SK-N-SH (cell line): ENCODE measurements at regions not wholly inside any gene's neighbourhood (a gene's known extent, or its start where the extent isn't known, plus 50 kb on each side); places are given as distances from the start of the nearest gene placed in this dataset.

Experiments
- CTCF ChIA-PET: fragments of 300-600, 350-600 bp; formaldehyde crosslinking; extraction: SDS; loops from one replicate; lab custom pipeline; 2021; lab: Yijun Ruan, JAX
- POLR2A ChIA-PET: fragments of 350-600 bp; sonication (Branson Sonifier 250); formaldehyde crosslinking; extraction: SDS; loops from one replicate; lab custom pipeline; 2020; ENCODE audit warnings: antibody characterized with exemption, inconsistent platforms; lab: Yijun Ruan, JAX
- DNase-seq: peaks from one replicate; pipeline ENCODE4 v3.0.0; 2012
- H2AFZ ChIP-seq: fragments of 200-600 bp; sonication (generic); 2 replicates; pipeline ENCODE4 v1.8.1; 2016; ENCODE audit warnings: antibody characterized with exemption, mild to moderate bottlenecking, low read depth
- H3F3A ChIP-seq: fragments of 200-600 bp; sonication (generic); replicated peaks from 2 replicates; pipeline ENCODE3; 2016; ENCODE audit warnings: antibody characterized with exemption, mild to moderate bottlenecking; ENCODE audit not compliant: insufficient read depth
- H3K27ac ChIP-seq, 2 experiments: fragments of 200-500 bp in 1 of 2; fragments of 200-600 bp in 1 of 2; sonication (Bioruptor generic) in 1 of 2; sonication (generic), shearing (Covaris generic) in 1 of 2; 2 replicates each; pipeline versions ENCODE4 v1.5.1 to v1.6.1; 2014 to 2016; ENCODE audit warnings: low read depth in 2 of 2, inconsistent platforms in 1 of 2, low read length in 1 of 2, mild to moderate bottlenecking in 1 of 2, mixed read lengths in 1 of 2
- H3K27me3 ChIP-seq: fragments of 200-600 bp; sonication (generic), shearing (Covaris generic); 2 replicates; pipeline ENCODE4 v1.6.1; 2016; ENCODE audit warnings: mixed run types; ENCODE audit not compliant: insufficient read depth
- H3K36me3 ChIP-seq, 2 experiments: fragments of 200-500 bp in 1 of 2; fragments of 200-600 bp in 1 of 2; sonication (Bioruptor generic) in 1 of 2; sonication (generic) in 1 of 2; replicated peaks in 1 of 2; 2 replicates each; pipeline versions ENCODE3 to v1.5.1; 2014 to 2016; ENCODE audit warnings: low read length in 1 of 2, mild to moderate bottlenecking in 1 of 2; ENCODE audit not compliant: insufficient read depth in 2 of 2, control insufficient read depth in 1 of 2
- H3K4me1 ChIP-seq, 2 experiments: fragments of 200-500 bp in 1 of 2; fragments of 200-600 bp in 1 of 2; sonication (Bioruptor generic) in 1 of 2; sonication (generic), shearing (Covaris generic) in 1 of 2; 2 replicates each; pipeline versions ENCODE4 v1.5.1 to v1.6.1; 2014 to 2016; ENCODE audit warnings: low read depth in 1 of 2, low read length in 1 of 2, mixed run types in 1 of 2; ENCODE audit not compliant: insufficient read depth in 2 of 2, control insufficient read depth in 1 of 2
- H3K4me2 ChIP-seq: fragments of 200-600 bp; sonication (generic), shearing (Covaris generic); 2 replicates; pipeline ENCODE4 v1.6.1; 2017; ENCODE audit warnings: mixed run types
- H3K4me3 ChIP-seq, 2 experiments: fragments of 200-500 bp in 1 of 2; fragments of 200-600 bp in 1 of 2; sonication (Bioruptor generic) in 1 of 2; sonication (generic), shearing (Covaris generic) in 1 of 2; 2 replicates each; pipeline versions ENCODE4 v1.5.1 to v1.8.1; 2014 to 2016; ENCODE audit warnings: low read depth in 2 of 2, inconsistent platforms in 1 of 2, low read length in 1 of 2, mild to moderate bottlenecking in 1 of 2, mixed read lengths in 1 of 2, moderate library complexity in 1 of 2
- H3K79me2 ChIP-seq: fragments of 200-600 bp; sonication (generic); 2 replicates; pipeline ENCODE4 v1.8.1; 2017; ENCODE audit warnings: mild to moderate bottlenecking; ENCODE audit not compliant: insufficient read depth
- H3K9ac ChIP-seq: fragments of 200-600 bp; sonication (generic); 2 replicates; pipeline ENCODE4 v1.6.1; 2017; ENCODE audit warnings: mixed run types
- H3K9me2 ChIP-seq: fragments of 200-600 bp; sonication (generic); 2 replicates; pipeline ENCODE4 v1.6.1; 2017; ENCODE audit warnings: mixed run types
- H3K9me3 ChIP-seq: fragments of 200-600 bp; sonication (generic); 2 replicates; pipeline ENCODE4 v1.6.1; 2017; ENCODE audit warnings: mixed run types, mild to moderate bottlenecking, moderate library complexity
- H4K20me1 ChIP-seq: fragments of 200-600 bp; sonication (generic); 2 replicates; pipeline ENCODE4 v1.6.1; 2017; ENCODE audit warnings: mild to moderate bottlenecking, mixed run types; ENCODE audit not compliant: insufficient read depth
- CHD2 ChIP-seq: fragments of 150-350 bp; IDR thresholded peaks from 2 replicates; pipeline ENCODE4 v1.6.1; 2018; ENCODE audit warnings: low read length; ENCODE audit not compliant: partially characterized antibody
- ELF1 ChIP-seq: IDR thresholded peaks from 2 replicates; pipeline ENCODE4 v1.4.0; 2012
- EP300 ChIP-seq, 2 experiments: IDR thresholded peaks; 2 replicates each; pipeline versions ENCODE4 v1.4.0 to v1.6.1; 2012; ENCODE audit warnings: borderline replicate concordance in 1 of 2, low read depth in 1 of 2, low read length in 1 of 2
- EZH2phosphoT487 ChIP-seq: fragments of 200-600 bp; sonication (generic); IDR thresholded peaks from 2 replicates; pipeline ENCODE4 v1.6.1; 2017; ENCODE audit warnings: low read depth, mixed run types, mild to moderate bottlenecking, antibody characterized with exemption, moderate library complexity, borderline replicate concordance
- FOXJ3 ChIP-seq: sonication (generic); formaldehyde crosslinking; IDR thresholded peaks from 2 replicates; pipeline ENCODE4 v1.5.1; 2020; ENCODE audit warnings: mild to moderate bottlenecking, missing genetic modification reagents
- FOXM1 ChIP-seq: IDR thresholded peaks from 2 replicates; pipeline ENCODE4 v1.4.0; 2012; ENCODE audit warnings: low read depth, mild to moderate bottlenecking
- GATA2 ChIP-seq: sonication (generic); formaldehyde crosslinking; IDR thresholded peaks from 2 replicates; pipeline ENCODE4 v1.5.0; 2020; ENCODE audit warnings: mild to moderate bottlenecking, missing genetic modification reagents
- MEF2A ChIP-seq: IDR thresholded peaks from 2 replicates; pipeline ENCODE4 v1.4.0; 2012; ENCODE audit warnings: low read depth, borderline replicate concordance
- MXI1 ChIP-seq: IDR thresholded peaks from 2 replicates; pipeline ENCODE4 v1.6.1; 2012; ENCODE audit warnings: mild to moderate bottlenecking, low read depth, low read length, improper control_type of control experiment
- NFIC ChIP-seq: IDR thresholded peaks from 2 replicates; pipeline ENCODE4 v1.4.0; 2012; ENCODE audit warnings: borderline replicate concordance
- NRF1 ChIP-seq: IDR thresholded peaks from 2 replicates; pipeline ENCODE4 v1.6.1; 2012; ENCODE audit warnings: low read depth, mild to moderate bottlenecking, low read length
- POLR2AphosphoS5 ChIP-seq: IDR thresholded peaks from 2 replicates; pipeline ENCODE4 v1.6.1; 2012; ENCODE audit warnings: low read depth, low read length
- RAD21 ChIP-seq: IDR thresholded peaks from 2 replicates; pipeline ENCODE4 v1.6.1; 2012; ENCODE audit warnings: mild to moderate bottlenecking, low read length
- RCOR1 ChIP-seq: fragments of 150-350 bp; IDR thresholded peaks from 2 replicates; pipeline ENCODE4 v1.6.1; 2017; ENCODE audit warnings: antibody characterized with exemption, low read length
- RFX5 ChIP-seq: IDR thresholded peaks from 2 replicates; pipeline ENCODE4 v1.6.1; 2012; ENCODE audit warnings: mild to moderate bottlenecking, improper control_type of control experiment, low read length
- SMC3 ChIP-seq: IDR thresholded peaks from 2 replicates; pipeline ENCODE4 v1.6.1; 2012; ENCODE audit warnings: low read depth, low read length, improper control_type of control experiment
- TAF1 ChIP-seq: IDR thresholded peaks from 2 replicates; pipeline ENCODE4 v1.6.1; 2012; ENCODE audit warnings: low read depth, mild to moderate bottlenecking, low read length, moderate library complexity, borderline replicate concordance
- TCF12 ChIP-seq: IDR thresholded peaks from 2 replicates; pipeline ENCODE4 v1.4.0; 2012
- TEAD4 ChIP-seq: IDR thresholded peaks from 2 replicates; pipeline ENCODE4 v1.4.0; 2012; ENCODE audit warnings: mild to moderate bottlenecking, borderline replicate concordance; ENCODE audit not compliant: insufficient read depth
- WGBS: methylation state at CpG from one replicate; pipeline ENCODE4 v1.1.6; 2017; ENCODE audit warnings: low lambda C conversion rate; 5-methylcytosine and 5-hydroxymethylcytosine counted together
- TF ChIP-seq, protein P1 (sequence below): fragments of 150-350 bp; IDR thresholded peaks from 2 replicates; pipeline ENCODE4 v1.6.1; 2017; ENCODE audit warnings: antibody characterized with exemption, low read length, low read depth, borderline replicate concordance
- TF ChIP-seq, protein P2 (sequence below): IDR thresholded peaks from 2 replicates; pipeline ENCODE4 v1.6.1; 2012; ENCODE audit warnings: mild to moderate bottlenecking, low read depth, low read length, moderate library complexity
- TF ChIP-seq, protein P3 (sequence below): IDR thresholded peaks from 2 replicates; pipeline ENCODE4 v1.4.0; 2012; ENCODE audit warnings: low read depth, borderline replicate concordance

DNA sequence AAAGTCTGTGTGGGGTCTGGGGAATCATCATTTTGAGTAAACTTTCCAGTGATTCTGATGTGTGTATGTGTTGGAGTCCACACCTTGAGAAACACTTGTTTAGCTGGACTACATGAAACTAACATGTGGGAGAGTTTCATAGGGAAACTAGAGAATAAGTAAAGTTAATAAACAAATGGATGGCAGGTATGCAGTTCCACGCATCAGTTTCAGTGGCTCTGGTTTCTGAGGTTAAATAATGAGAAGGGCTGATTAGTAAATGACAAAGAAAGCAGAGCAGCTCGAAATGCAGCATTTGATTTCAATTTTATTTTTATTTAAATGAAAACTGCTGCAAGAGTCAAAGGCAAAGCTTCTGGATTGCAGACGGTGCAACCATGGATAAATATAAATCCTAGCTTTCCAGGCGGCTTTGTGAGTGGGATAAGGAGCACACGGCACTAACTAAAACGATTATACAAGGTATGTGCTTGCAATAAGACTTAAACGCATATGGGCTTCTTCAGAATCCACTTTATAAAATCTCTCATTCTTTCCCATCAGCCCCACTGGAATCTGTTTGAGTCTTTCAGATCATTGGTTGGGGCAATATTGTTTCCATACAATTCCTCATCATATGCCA lies 310.7 kb downstream of the PLPP3 start:
- POLR2A ChIA-PET = no interaction called here
- H3K9me3 ChIP-seq = no peaks in the 10 kb centered on the region
- no peaks in the 10 kb centered on the region for H3F3A ChIP-seq
- CTCF ChIA-PET = interaction anchor here (0.5 to 1.3 kb wide), 2 partner anchors 14 to 310 kb away, joined by 3 to 4 read pairs; partner anchors contain the start of gene PLPP3
- no peak overlapping the region for H3K4me3 ChIP-seq
- H3K79me2 ChIP-seq = no peaks in the 10 kb centered on the region
- no peaks in the 10 kb centered on the region; a peak in 1 of 4 replicates for H3K4me1 ChIP-seq
- WGBS = 66% methylated on average over 7 of the region's 7 CpGs
- H3K27me3 ChIP-seq = no peaks in the 10 kb centered on the region
- H3K36me3 ChIP-seq = no peaks in the 10 kb centered on the region
- TF ChIP-seq TAF1 (no peak), TEAD4 (no peak), MXI1 (no peak), POLR2AphosphoS5 (no peak), RAD21 (no peak)
- H4K20me1 ChIP-seq = no peaks in the 10 kb centered on the region
- no peak for DNase-seq
- no peak overlapping the region for H3K4me2 ChIP-seq
- no peak overlapping the region for H3K27ac ChIP-seq
- H2AFZ ChIP-seq = no peak overlapping the region
- no peaks in the 10 kb centered on the region for H3K9me2 ChIP-seq
- H3K9ac ChIP-seq = no peak overlapping the region

DNA sequence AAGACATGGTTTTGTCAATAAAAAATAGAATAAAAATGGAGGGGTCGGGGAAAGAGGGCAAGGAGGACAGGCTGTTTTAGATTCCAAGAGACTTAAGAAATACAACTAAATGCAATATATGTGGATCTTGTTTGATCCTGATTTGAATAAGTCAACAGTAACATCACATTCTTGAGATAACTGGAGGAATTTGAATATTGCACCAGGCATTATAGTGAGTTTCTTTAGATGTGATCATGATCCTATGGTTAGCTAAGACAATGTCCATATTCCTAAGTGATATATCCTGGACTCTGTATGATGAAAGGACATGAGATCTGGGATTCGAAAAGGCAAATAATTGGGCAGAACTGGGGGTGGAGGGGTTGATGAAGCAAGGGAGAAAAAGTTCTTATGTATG lies 311.8 kb downstream of the PLPP3 start:
- no peaks in the 10 kb centered on the region for H3F3A ChIP-seq
- POLR2A ChIA-PET = no interaction called here
- H2AFZ ChIP-seq = no peak overlapping the region
- no peaks in the 10 kb centered on the region for H3K36me3 ChIP-seq
- H3K79me2 ChIP-seq = no peaks in the 10 kb centered on the region
- H3K4me2 ChIP-seq = no peak overlapping the region
- WGBS = 59% methylated on average over 2 of the region's 2 CpGs
- no peaks in the 10 kb centered on the region for H3K9me2 ChIP-seq
- DNase-seq = no peak
- no peak overlapping the region for H3K9ac ChIP-seq
- H3K27ac ChIP-seq = no peak overlapping the region; a peak in 1 of 4 replicates
- TF ChIP-seq, protein P1, sequence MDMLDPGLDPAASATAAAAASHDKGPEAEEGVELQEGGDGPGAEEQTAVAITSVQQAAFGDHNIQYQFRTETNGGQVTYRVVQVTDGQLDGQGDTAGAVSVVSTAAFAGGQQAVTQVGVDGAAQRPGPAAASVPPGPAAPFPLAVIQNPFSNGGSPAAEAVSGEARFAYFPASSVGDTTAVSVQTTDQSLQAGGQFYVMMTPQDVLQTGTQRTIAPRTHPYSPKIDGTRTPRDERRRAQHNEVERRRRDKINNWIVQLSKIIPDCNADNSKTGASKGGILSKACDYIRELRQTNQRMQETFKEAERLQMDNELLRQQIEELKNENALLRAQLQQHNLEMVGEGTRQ = no peak
- TF ChIP-seq TAF1 (no peak), CHD2 (no peak), TCF12 (no peak), FOXJ3 (CRISPR knock-in tag) (no peak), SMC3 (no peak), MEF2A (no peak), POLR2AphosphoS5 (no peak), ELF1 (no peak), GATA2 (CRISPR knock-in tag) (no peak), EZH2phosphoT487 (no peak), FOXM1 (no peak), NFIC (no peak), EP300 (IDR thresholded peaks at IDR 0.05; ENCODE audit: borderline replicate concordance in 1 of 2, low read depth in 1 of 2, low read length in 1 of 2) (no peak), RAD21 (no peak), RFX5 (no peak), RCOR1 (no peak), NRF1 (no peak)
- TF ChIP-seq, protein P2, sequence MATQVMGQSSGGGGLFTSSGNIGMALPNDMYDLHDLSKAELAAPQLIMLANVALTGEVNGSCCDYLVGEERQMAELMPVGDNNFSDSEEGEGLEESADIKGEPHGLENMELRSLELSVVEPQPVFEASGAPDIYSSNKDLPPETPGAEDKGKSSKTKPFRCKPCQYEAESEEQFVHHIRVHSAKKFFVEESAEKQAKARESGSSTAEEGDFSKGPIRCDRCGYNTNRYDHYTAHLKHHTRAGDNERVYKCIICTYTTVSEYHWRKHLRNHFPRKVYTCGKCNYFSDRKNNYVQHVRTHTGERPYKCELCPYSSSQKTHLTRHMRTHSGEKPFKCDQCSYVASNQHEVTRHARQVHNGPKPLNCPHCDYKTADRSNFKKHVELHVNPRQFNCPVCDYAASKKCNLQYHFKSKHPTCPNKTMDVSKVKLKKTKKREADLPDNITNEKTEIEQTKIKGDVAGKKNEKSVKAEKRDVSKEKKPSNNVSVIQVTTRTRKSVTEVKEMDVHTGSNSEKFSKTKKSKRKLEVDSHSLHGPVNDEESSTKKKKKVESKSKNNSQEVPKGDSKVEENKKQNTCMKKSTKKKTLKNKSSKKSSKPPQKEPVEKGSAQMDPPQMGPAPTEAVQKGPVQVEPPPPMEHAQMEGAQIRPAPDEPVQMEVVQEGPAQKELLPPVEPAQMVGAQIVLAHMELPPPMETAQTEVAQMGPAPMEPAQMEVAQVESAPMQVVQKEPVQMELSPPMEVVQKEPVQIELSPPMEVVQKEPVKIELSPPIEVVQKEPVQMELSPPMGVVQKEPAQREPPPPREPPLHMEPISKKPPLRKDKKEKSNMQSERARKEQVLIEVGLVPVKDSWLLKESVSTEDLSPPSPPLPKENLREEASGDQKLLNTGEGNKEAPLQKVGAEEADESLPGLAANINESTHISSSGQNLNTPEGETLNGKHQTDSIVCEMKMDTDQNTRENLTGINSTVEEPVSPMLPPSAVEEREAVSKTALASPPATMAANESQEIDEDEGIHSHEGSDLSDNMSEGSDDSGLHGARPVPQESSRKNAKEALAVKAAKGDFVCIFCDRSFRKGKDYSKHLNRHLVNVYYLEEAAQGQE = no peak
- TF ChIP-seq, protein P3, sequence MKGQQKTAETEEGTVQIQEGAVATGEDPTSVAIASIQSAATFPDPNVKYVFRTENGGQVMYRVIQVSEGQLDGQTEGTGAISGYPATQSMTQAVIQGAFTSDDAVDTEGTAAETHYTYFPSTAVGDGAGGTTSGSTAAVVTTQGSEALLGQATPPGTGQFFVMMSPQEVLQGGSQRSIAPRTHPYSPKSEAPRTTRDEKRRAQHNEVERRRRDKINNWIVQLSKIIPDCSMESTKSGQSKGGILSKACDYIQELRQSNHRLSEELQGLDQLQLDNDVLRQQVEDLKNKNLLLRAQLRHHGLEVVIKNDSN = no peak
- H4K20me1 ChIP-seq = no peaks in the 10 kb centered on the region
- H3K4me1 ChIP-seq = no peaks in the 10 kb centered on the region; a peak in 1 of 4 replicates
- CTCF ChIA-PET = no interaction called here
- no peaks in the 10 kb centered on the region for H3K27me3 ChIP-seq
- H3K9me3 ChIP-seq = no peaks in the 10 kb centered on the region
- H3K4me3 ChIP-seq = no peak overlapping the region
